GM21367 (cell line): ENCODE measurements at regions not wholly inside any gene's neighbourhood (a gene's known extent, or its start where the extent isn't known, plus 50 kb on each side); places are given as distances from the start of the nearest gene placed in this dataset.
"Not testable (repeated sequence)": the region's sequence is repeated elsewhere in the genome, so short reads cannot be mapped to it uniquely, and the experiment has no call there.

Source experiments
- ATAC-seq: cut with Tn5 transposase; IDR thresholded peaks from one replicate; pipeline ENCODE4 v1.9.1; 2021; ENCODE audit not compliant: unreplicated experiment

GRCh38 chr13:82291852-82292251 lies 1590.4 kb downstream of the SLITRK1 start:
- ATAC-seq, result no peak

- ATAC-seq, result no peak
Measured at GRCh38 chr13:82275644-82276043, 1606.6 kb downstream of the SLITRK1 start.

- no peak for ATAC-seq
Measured at GRCh38 chr13:82259284-82259683, 1623.0 kb downstream of the SLITRK1 start.

GRCh38 chr13:82257790-82258507 lies 1624.3 kb downstream of the SLITRK1 start:
- ATAC-seq, result no peak

GRCh38 chr13:82248762-82249161 lies 1633.5 kb downstream of the SLITRK1 start:
- no peak for ATAC-seq

- no peak for ATAC-seq
Measured at GRCh38 chr13:82245860-82246259, 1636.4 kb downstream of the SLITRK1 start.

- no peak for ATAC-seq
Measured at GRCh38 chr13:82224806-82225205, 1657.5 kb downstream of the SLITRK1 start.

- ATAC-seq, result no peak
Measured at GRCh38 chr13:82221621-82222020, 1660.7 kb downstream of the SLITRK1 start.

GRCh38 chr13:82220641-82221040 lies 1661.6 kb downstream of the SLITRK1 start:
- no peak for ATAC-seq

- ATAC-seq, result no peak
Measured at GRCh38 chr13:82216165-82216564, 1666.1 kb downstream of the SLITRK1 start.

GRCh38 chr13:82214341-82214740 lies 1667.9 kb downstream of the SLITRK1 start:
- no peak for ATAC-seq

- ATAC-seq, result no peak
Measured at GRCh38 chr13:82206241-82206640, 1676.0 kb downstream of the SLITRK1 start.

- ATAC-seq, result no peak
Measured at GRCh38 chr13:82202398-82202797, 1679.9 kb downstream of the SLITRK1 start.

- ATAC-seq, result no peak
Measured at GRCh38 chr13:82196087-82196486, 1686.2 kb downstream of the SLITRK1 start.

GRCh38 chr13:82187227-82187626 lies 1695.0 kb downstream of the SLITRK1 start:
- no peak for ATAC-seq

- ATAC-seq, result no peak
Measured at GRCh38 chr13:82176751-82177150, 1705.5 kb downstream of the SLITRK1 start.

GRCh38 chr13:82165396-82166174 lies 1716.7 kb downstream of the SLITRK1 start:
- no peak for ATAC-seq

- ATAC-seq, result not testable (repeated sequence)
Measured at GRCh38 chr13:82164780-82165395, 1717.4 kb downstream of the SLITRK1 start.

- ATAC-seq, result no peak
Measured at GRCh38 chr13:82147526-82147925, 1734.7 kb downstream of the SLITRK1 start.

GRCh38 chr13:82136880-82137279 lies 1745.4 kb downstream of the SLITRK1 start:
- ATAC-seq, result no peak

GRCh38 chr13:82129281-82129680 lies 1753.0 kb downstream of the SLITRK1 start:
- no peak for ATAC-seq

GRCh38 chr13:82118589-82118988 lies 1763.7 kb downstream of the SLITRK1 start:
- no peak for ATAC-seq
